HL-60 (cell line): ENCODE measurements at regions not wholly inside any gene's neighbourhood (a gene's known extent, or its start where the extent isn't known, plus 50 kb on each side); places are given as distances from the start of the nearest gene placed in this dataset.

Experiments used
- DNase-seq, 2 experiments: peaks; one replicate each; pipeline ENCODE4 v3.0.0-alpha.2; 2010 to 2020; ENCODE audit warnings: low read depth in 1 of 2, low spot score in 1 of 2
- H3K27ac ChIP-seq: fragments of 250-450 bp; sonication (Bioruptor Pico); replicated peaks from 2 replicates; pipeline ENCODE4 v1.5.1; 2020; ENCODE audit warnings: mild to moderate bottlenecking, moderate library complexity
- H3K27me3 ChIP-seq: fragments of 250-450 bp; sonication (Bioruptor Pico); 2 replicates; pipeline ENCODE4 v1.5.1; 2021; ENCODE audit warnings: mild to moderate bottlenecking, moderate library complexity; ENCODE audit not compliant: insufficient read depth, poor library complexity, severe bottlenecking
- H3K4me3 ChIP-seq: replicated peaks from 2 replicates; pipeline ENCODE4 v1.5.1; 2011; ENCODE audit warnings: mild to moderate bottlenecking, control low read depth, low read length; ENCODE audit not compliant: insufficient read depth
- GABPA ChIP-seq: IDR thresholded peaks from 2 replicates; pipeline ENCODE4 v1.6.1; 2012; ENCODE audit warnings: low read depth
- POLR2AphosphoS5 ChIP-seq: IDR thresholded peaks from 2 replicates; pipeline ENCODE4 v1.6.1; 2012; ENCODE audit warnings: low read depth
- SPI1 ChIP-seq: IDR thresholded peaks from 2 replicates; pipeline ENCODE4 v1.6.1; 2012; ENCODE audit warnings: low read depth, mild to moderate bottlenecking, borderline replicate concordance
- TF ChIP-seq, protein P1 (sequence below): IDR thresholded peaks from 2 replicates; pipeline ENCODE4 v1.6.1; 2012; ENCODE audit warnings: low read depth; ENCODE audit not compliant: insufficient replicate concordance
- TF ChIP-seq, protein P2 (sequence below): IDR thresholded peaks from one replicate; pipeline ENCODE4 v1.5.1; 2011; ENCODE audit warnings: low read length, control low read depth, inconsistent platforms; ENCODE audit not compliant: insufficient read depth

DNA sequence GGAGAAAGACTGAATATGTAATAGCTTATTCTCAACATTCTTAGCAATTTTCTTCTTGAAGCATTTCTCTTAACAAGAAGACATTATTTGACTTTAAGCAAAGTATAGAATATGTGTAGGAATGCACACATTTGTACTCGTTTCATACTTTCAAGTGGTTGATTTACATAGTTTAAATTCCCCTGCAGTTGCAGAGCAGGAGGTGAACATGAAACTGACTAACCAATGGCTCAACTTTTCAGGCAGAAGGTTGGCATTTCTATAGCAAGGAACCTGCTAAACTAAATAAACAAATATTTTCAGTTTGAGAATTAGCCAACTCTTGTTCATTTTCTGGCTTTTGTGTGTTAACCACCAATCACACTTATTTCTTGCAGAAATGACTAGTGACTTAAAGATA lies 145.4 kb upstream of the MYO16 start:
- Histone ChIP-seq H3K27me3 (no peaks in the 10 kb centered on the region), H3K4me3 (no peak overlapping the region), H3K27ac (no peak overlapping the region)
- TF ChIP-seq POLR2AphosphoS5: no peak
- TF ChIP-seq, protein P1, sequence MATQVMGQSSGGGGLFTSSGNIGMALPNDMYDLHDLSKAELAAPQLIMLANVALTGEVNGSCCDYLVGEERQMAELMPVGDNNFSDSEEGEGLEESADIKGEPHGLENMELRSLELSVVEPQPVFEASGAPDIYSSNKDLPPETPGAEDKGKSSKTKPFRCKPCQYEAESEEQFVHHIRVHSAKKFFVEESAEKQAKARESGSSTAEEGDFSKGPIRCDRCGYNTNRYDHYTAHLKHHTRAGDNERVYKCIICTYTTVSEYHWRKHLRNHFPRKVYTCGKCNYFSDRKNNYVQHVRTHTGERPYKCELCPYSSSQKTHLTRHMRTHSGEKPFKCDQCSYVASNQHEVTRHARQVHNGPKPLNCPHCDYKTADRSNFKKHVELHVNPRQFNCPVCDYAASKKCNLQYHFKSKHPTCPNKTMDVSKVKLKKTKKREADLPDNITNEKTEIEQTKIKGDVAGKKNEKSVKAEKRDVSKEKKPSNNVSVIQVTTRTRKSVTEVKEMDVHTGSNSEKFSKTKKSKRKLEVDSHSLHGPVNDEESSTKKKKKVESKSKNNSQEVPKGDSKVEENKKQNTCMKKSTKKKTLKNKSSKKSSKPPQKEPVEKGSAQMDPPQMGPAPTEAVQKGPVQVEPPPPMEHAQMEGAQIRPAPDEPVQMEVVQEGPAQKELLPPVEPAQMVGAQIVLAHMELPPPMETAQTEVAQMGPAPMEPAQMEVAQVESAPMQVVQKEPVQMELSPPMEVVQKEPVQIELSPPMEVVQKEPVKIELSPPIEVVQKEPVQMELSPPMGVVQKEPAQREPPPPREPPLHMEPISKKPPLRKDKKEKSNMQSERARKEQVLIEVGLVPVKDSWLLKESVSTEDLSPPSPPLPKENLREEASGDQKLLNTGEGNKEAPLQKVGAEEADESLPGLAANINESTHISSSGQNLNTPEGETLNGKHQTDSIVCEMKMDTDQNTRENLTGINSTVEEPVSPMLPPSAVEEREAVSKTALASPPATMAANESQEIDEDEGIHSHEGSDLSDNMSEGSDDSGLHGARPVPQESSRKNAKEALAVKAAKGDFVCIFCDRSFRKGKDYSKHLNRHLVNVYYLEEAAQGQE: no peak
- no peak for TF ChIP-seq GABPA
- TF ChIP-seq, protein P2, sequence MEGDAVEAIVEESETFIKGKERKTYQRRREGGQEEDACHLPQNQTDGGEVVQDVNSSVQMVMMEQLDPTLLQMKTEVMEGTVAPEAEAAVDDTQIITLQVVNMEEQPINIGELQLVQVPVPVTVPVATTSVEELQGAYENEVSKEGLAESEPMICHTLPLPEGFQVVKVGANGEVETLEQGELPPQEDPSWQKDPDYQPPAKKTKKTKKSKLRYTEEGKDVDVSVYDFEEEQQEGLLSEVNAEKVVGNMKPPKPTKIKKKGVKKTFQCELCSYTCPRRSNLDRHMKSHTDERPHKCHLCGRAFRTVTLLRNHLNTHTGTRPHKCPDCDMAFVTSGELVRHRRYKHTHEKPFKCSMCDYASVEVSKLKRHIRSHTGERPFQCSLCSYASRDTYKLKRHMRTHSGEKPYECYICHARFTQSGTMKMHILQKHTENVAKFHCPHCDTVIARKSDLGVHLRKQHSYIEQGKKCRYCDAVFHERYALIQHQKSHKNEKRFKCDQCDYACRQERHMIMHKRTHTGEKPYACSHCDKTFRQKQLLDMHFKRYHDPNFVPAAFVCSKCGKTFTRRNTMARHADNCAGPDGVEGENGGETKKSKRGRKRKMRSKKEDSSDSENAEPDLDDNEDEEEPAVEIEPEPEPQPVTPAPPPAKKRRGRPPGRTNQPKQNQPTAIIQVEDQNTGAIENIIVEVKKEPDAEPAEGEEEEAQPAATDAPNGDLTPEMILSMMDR: no peak
- no peak for TF ChIP-seq SPI1
- no peak for DNase-seq

DNA sequence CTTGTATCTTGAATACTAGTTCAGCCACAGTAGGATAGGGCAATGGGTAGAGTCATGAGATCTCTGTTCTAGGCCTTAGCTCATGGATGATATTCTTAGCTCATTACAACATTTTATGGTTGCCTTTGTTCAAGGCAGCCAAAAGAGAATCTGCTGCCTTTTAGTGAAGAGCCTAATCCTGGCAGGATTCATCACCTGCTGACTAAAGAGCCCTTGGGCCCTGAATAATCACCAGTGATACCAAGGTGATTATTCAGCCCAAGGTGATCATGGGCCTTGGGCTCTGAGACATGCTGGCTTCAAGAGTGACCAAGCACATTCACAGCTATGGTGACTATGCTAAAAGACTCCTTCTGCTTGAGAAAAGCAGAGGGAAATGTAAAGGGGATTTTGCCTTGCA lies 143.3 kb upstream of the MYO16 start:
- DNase-seq: no peak
- H3K27ac ChIP-seq: no peak overlapping the region
- TF ChIP-seq POLR2AphosphoS5: no peak
- TF ChIP-seq, protein P2: no peak
- no peak for TF ChIP-seq GABPA
- TF ChIP-seq, protein P1: no peak
- TF ChIP-seq SPI1: no peak

DNA sequence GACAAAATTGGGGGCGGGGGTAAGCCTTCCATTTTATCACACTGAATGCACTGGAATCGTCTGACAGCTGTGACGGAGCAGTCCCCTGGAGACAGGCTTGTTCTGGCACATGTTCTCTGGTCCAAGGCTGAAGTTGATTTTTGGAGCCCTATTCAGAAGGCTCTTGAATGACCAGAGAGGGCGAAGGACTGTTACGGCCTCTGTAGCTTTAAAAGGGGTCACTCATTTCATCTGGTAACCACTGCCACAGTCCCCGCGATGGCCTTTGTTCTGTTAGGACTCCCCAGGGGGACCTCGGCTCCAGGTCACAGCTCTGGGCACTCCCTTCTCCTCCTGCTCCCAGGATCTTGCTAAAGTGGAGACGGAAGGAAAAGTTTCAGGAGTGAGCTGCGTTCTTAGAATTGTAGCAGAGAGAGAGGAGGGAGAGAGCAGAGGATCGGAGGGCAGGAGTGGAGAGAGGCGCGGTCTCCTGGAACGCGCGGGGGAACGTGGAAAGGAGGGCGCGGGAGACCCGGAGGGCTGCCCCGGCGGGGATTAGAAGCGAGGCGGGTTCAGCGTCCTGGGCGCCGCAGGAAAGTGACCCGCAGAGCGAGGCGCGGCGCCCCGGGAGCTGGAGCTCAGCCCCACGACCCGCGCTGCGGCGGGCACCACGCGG lies 134.3 kb upstream of the MYO16 start:
- peaks cover 31% of the 10 kb centered on the region for H3K27me3 ChIP-seq
- no peak overlapping the region for H3K27ac ChIP-seq
- DNase-seq: no peak
- no peak for TF ChIP-seq GABPA
- no peak for TF ChIP-seq POLR2AphosphoS5
- TF ChIP-seq, protein P2: no peak
- TF ChIP-seq SPI1: no peak
- TF ChIP-seq, protein P1: no peak
- H3K4me3 ChIP-seq: peak overlapping the region; percentile 29

More for the DNA sequence above, 143.3 kb upstream of the MYO16 start:
- Histone ChIP-seq H3K4me3 (no peak overlapping the region), H3K27me3 (no peaks in the 10 kb centered on the region)
